ENCODE measurements at regions not wholly inside any gene's neighbourhood (a gene's known extent, or its start where the extent isn't known, plus 50 kb on each side); places are given as distances from the start of the nearest gene placed in this dataset.

- TF ChIP-seq ZBTB2 (CRISPR knock-in tag; IDR thresholded peaks at IDR 0.05; ENCODE audit: low read depth): no peak
- no peak for TF ChIP-seq ZSCAN22 (CRISPR knock-in tag; IDR thresholded peaks at IDR 0.05)
Measured at GRCh38 chr5:164505791-164506190, 1000.4 kb downstream of the MAT2B start (continued).

- ChIA-PET POLR2A (no interaction called here), CTCF (ENCODE audit: low intra/inter-chr PET ratio, low total read pairs) (no interaction called here)
- TF ChIP-seq RAD21 (CRISPR knock-in tag; IDR thresholded peaks at IDR 0.05) (no peak), ARNTL (CRISPR knock-in tag; IDR thresholded peaks at IDR 0.05) (no peak)
- H3K27ac ChIP-seq (ENCODE audit: extremely low read length, insufficient read depth, low read length): no peak overlapping the region
- FAIRE-seq: no peak
- H2AFZ ChIP-seq (ENCODE audit: low read length): no peak overlapping the region
- H3K79me2 ChIP-seq (ENCODE audit: insufficient read depth, low read length): no peaks in the 10 kb centered on the region
- H3K9ac ChIP-seq (ENCODE audit: insufficient read depth, low read depth, low read length): no peak overlapping the region
- intact Hi-C loops (cut with micrococcal nuclease; ENCODE audit: unreplicated experiment) (no loop called here), in situ Hi-C loops (cut with HindIII; ENCODE audit: extremely low pct_ligation_motif_present, low pct_unique_long_range_greater_than_20kb) (loop anchor here (25.0 kb wide), 1 partner anchor 506 kb away; no protein-coding TSS in a partner anchor)
- H3K4me2 ChIP-seq (ENCODE audit: low read depth, low read length): no peak overlapping the region
- no peaks in the 10 kb centered on the region for H3K9me3 ChIP-seq (ENCODE audit: low read length)
- no peaks in the 10 kb centered on the region for H3K27me3 ChIP-seq (ENCODE audit: control insufficient read depth in 1 of 2, insufficient read depth in 2 of 2, low read length in 2 of 2)
- H3K36me3 ChIP-seq (replicated peaks in 1 of 2; ENCODE audit: control insufficient read depth in 1 of 2, insufficient read depth in 2 of 2, low read length in 2 of 2): no peaks in the 10 kb centered on the region
- no peaks in the 10 kb centered on the region for H4K20me1 ChIP-seq (ENCODE audit: insufficient read depth, low read length)
- H3K4me3 ChIP-seq (replicated peaks in 1 of 3; ENCODE audit: insufficient read depth in 1 of 3, low read depth in 2 of 3, low read length in 3 of 3): no peak overlapping the region
- BruUV-seq (replicated peaks): no TSS peak
- DNase-seq (ENCODE audit: low spot score): no peak
- no peak for ATAC-seq
- H3K4me1 ChIP-seq (ENCODE audit: insufficient read depth, low read length): no peaks in the 10 kb centered on the region
- WGBS (ENCODE audit: low lambda C conversion rate): 32% methylated on average over 1 of the region's 1 CpG
Measured at GRCh38 chr5:164518067-164518740, 1012.8 kb downstream of the MAT2B start.

- no TSS peak for BruUV-seq (replicated peaks)
- FAIRE-seq: no peak
- TF ChIP-seq SMARCC2 (IDR thresholded peaks at IDR 0.05): no peak
- no peak for TF ChIP-seq NFYC (CRISPR knock-in tag; IDR thresholded peaks at IDR 0.05)
- no peak for TF ChIP-seq ZNF552 (CRISPR knock-in tag; IDR thresholded peaks at IDR 0.05; ENCODE audit: borderline replicate concordance)
Measured at GRCh38 chr5:164518741-164519080, 1013.3 kb downstream of the MAT2B start.

More at GRCh38 chr5:164518741-164519080, 1013.3 kb downstream of the MAT2B start:
- Histone ChIP-seq H3K4me1 (ENCODE audit: insufficient read depth, low read length) (no peaks in the 10 kb centered on the region), H3K27ac (ENCODE audit: extremely low read length, insufficient read depth, low read length) (no peak overlapping the region), H3K4me2 (ENCODE audit: low read depth, low read length) (no peak overlapping the region), H3K9ac (ENCODE audit: insufficient read depth, low read depth, low read length) (no peak overlapping the region), H4K20me1 (ENCODE audit: insufficient read depth, low read length) (no peaks in the 10 kb centered on the region), H2AFZ (ENCODE audit: low read length) (no peak overlapping the region), H3K27me3 (ENCODE audit: control insufficient read depth in 1 of 2, insufficient read depth in 2 of 2, low read length in 2 of 2) (no peaks in the 10 kb centered on the region), H3K9me3 (ENCODE audit: low read length) (no peaks in the 10 kb centered on the region), H3K79me2 (ENCODE audit: insufficient read depth, low read length) (no peaks in the 10 kb centered on the region), H3K4me3 (replicated peaks in 1 of 3; ENCODE audit: insufficient read depth in 1 of 3, low read depth in 2 of 3, low read length in 3 of 3) (no peak overlapping the region), H3K36me3 (replicated peaks in 1 of 2; ENCODE audit: control insufficient read depth in 1 of 2, insufficient read depth in 2 of 2, low read length in 2 of 2) (no peaks in the 10 kb centered on the region)
- ATAC-seq: no peak
- WGBS (ENCODE audit: low lambda C conversion rate): 0% methylated on average over 4 of the region's 4 CpGs
- intact Hi-C loops (cut with micrococcal nuclease; ENCODE audit: unreplicated experiment) (no loop called here), in situ Hi-C loops (cut with HindIII; ENCODE audit: extremely low pct_ligation_motif_present, low pct_unique_long_range_greater_than_20kb) (loop anchor here (25.0 kb wide), 1 partner anchor 506 kb away; no protein-coding TSS in a partner anchor)
- no peak for DNase-seq (ENCODE audit: low spot score)
- ChIA-PET POLR2A (no interaction called here), CTCF (ENCODE audit: low intra/inter-chr PET ratio, low total read pairs) (no interaction called here)
